Right lobe of liver (tissue), 6 donors: ENCODE measurements at regions not wholly inside any gene's neighbourhood (a gene's known extent, or its start where the extent isn't known, plus 50 kb on each side); places are given as distances from the start of the nearest gene placed in this dataset.

ENCODE experiments used
- ATAC-seq, 4 donors: fragments of 200-7000 bp; cut with Tn5 transposase; one replicate each; pipeline ENCODE4 v1.9.1; 2020; ENCODE audit warnings: mild to moderate bottlenecking in 4 of 4, moderate library complexity in 4 of 4
- DNase-seq, 3 donors: peaks; one replicate each; pipeline ENCODE4 v3.0.0-alpha.2; 2020
- H3K27ac ChIP-seq, 3 donors: fragments of 200-600 bp; one replicate each; pipeline ENCODE4 v1.8.0; 2022
- H3K27me3 ChIP-seq, 2 donors: fragments of 200-600 bp; one replicate each; pipeline ENCODE4 v1.8.0; 2022
- H3K36me3 ChIP-seq, 4 donors: fragments of 200-600 bp; sonication (generic) in 1 of 4; one replicate each; pipeline versions ENCODE4 v1.5.1 to v1.8.0; 2017 to 2022; ENCODE audit warnings: control low read depth in 1 of 4
- H3K4me1 ChIP-seq, 4 donors: fragments of 200-600 bp; sonication (generic) in 1 of 4; one replicate each; pipeline versions ENCODE4 v1.5.1 to v1.8.0; 2017 to 2022; ENCODE audit warnings: control low read depth in 1 of 4
- H3K4me3 ChIP-seq, 3 donors: fragments of 200-600 bp; one replicate each; pipeline ENCODE4 v1.8.0; 2022
- H3K9me3 ChIP-seq, 4 donors: fragments of 200-600 bp; sonication (generic) in 1 of 4; one replicate each; pipeline versions ENCODE4 v1.5.1 to v1.8.0; 2017 to 2022; ENCODE audit warnings: control low read depth in 1 of 4
- CTCF ChIP-seq, 4 donors: fragments of 200-600 bp in 3 of 4; fragments of 450-650 bp in 1 of 4; IDR thresholded peaks; one replicate each; pipeline versions ENCODE4 v1.5.1 to v1.8.0; 2016 to 2022; ENCODE audit warnings: antibody characterized with exemption in 4 of 4, mild to moderate bottlenecking in 2 of 4
- POLR2A ChIP-seq: fragments of 450-650 bp; IDR thresholded peaks from one replicate; pipeline ENCODE4 v1.6.1; 2017; ENCODE audit warnings: antibody characterized with exemption, mild to moderate bottlenecking
- WGBS: methylation state at CpG from one replicate; pipeline ENCODE4 v1.1.6; 2018; ENCODE audit warnings: low coverage, low lambda C conversion rate; ENCODE audit not compliant: insufficient coverage; ENCODE audit errors: missing lambda C conversion rate; 5-methylcytosine and 5-hydroxymethylcytosine counted together
- intact Hi-C, 2 donors: fragments of 100-400 bp; cut with DNase I; formaldehyde crosslinking; loops; one replicate each; pipeline versions ENCODE4 v1.11.2 to v1.14.1; 2022
- donor health status: DM: no; HTN: yes; CAD: no.
- donor health status: DM: no; HTN: no; CAD: no.
- donor health status: DM: no; HTN: no; CAD: no.
- donor health status: DM: no; HTN: yes; CAD: no.
- donor health status: DM: no; HTN: yes; CAD: no.

- intact Hi-C loops: no loop called here
- Histone ChIP-seq H3K4me3 (no peak overlapping the region), H3K4me1 (no peaks in the 10 kb centered on the region), H3K36me3 (no peaks in the 10 kb centered on the region), H3K27ac (no peak overlapping the region), H3K27me3 (no peaks in the 10 kb centered on the region), H3K9me3 (no peaks in the 10 kb centered on the region)
- WGBS: 86% methylated on average over 2 of the region's 2 CpGs
- ATAC-seq (no peak), DNase-seq (no peak)
- TF ChIP-seq CTCF (IDR thresholded peaks at IDR 0.05): no peak
- TF ChIP-seq POLR2A: no peak
Measured at GRCh38 chr3:5296362-5296761, 108.9 kb downstream of the EDEM1 start.

- ATAC-seq: no peak
- Histone ChIP-seq H3K27ac (no peak overlapping the region), H3K9me3 (no peaks in the 10 kb centered on the region), H3K4me1 (no peaks in the 10 kb centered on the region), H3K4me3 (no peak overlapping the region), H3K36me3 (no peaks in the 10 kb centered on the region), H3K27me3 (no peaks in the 10 kb centered on the region)
- TF ChIP-seq CTCF (IDR thresholded peaks at IDR 0.05) (no peak), POLR2A (no peak)
- DNase-seq: no peak
- intact Hi-C loops: no loop called here
- 40% methylated on average over 1 of the region's 1 CpG for WGBS
Measured at GRCh38 chr3:5297895-5298294, 110.4 kb downstream of the EDEM1 start.

GRCh38 chr3:5298453-5298852 is 110.9 kb downstream of the EDEM1 start:
- WGBS: 38% methylated on average over 3 of the region's 3 CpGs
- TF ChIP-seq CTCF (IDR thresholded peaks at IDR 0.05): no peak
- TF ChIP-seq POLR2A: no peak
- Histone ChIP-seq H3K4me1 (no peaks in the 10 kb centered on the region), H3K36me3 (no peaks in the 10 kb centered on the region), H3K27ac (no peak overlapping the region), H3K4me3 (no peak overlapping the region), H3K9me3 (no peaks in the 10 kb centered on the region), H3K27me3 (no peaks in the 10 kb centered on the region)
- no peak for ATAC-seq
- intact Hi-C loops: no loop called here
- DNase-seq: no peak

GRCh38 chr3:5299161-5299560 is 111.7 kb downstream of the EDEM1 start:
- no peaks in the 10 kb centered on the region for H3K9me3 ChIP-seq
- no peak overlapping the region for H3K4me3 ChIP-seq
- intact Hi-C loops: no loop called here
- 55% methylated on average over 3 of the region's 3 CpGs for WGBS
- DNase-seq (no peak), ATAC-seq (no peak)
- TF ChIP-seq POLR2A: no peak
- no peak for TF ChIP-seq CTCF (IDR thresholded peaks at IDR 0.05)
- no peaks in the 10 kb centered on the region for H3K4me1 ChIP-seq
- no peaks in the 10 kb centered on the region for H3K36me3 ChIP-seq
- H3K27ac ChIP-seq: no peak overlapping the region
- H3K27me3 ChIP-seq: no peaks in the 10 kb centered on the region

GRCh38 chr3:5300638-5301037 is 113.1 kb downstream of the EDEM1 start:
- 100% methylated on average over 2 of the region's 4 CpGs for WGBS
- Histone ChIP-seq H3K36me3 (no peaks in the 10 kb centered on the region), H3K9me3 (no peaks in the 10 kb centered on the region), H3K4me1 (no peaks in the 10 kb centered on the region), H3K4me3 (no peak overlapping the region), H3K27ac (no peak overlapping the region), H3K27me3 (no peaks in the 10 kb centered on the region)
- DNase-seq: no peak
- no peak for ATAC-seq
- intact Hi-C loops: no loop called here
- TF ChIP-seq CTCF (IDR thresholded peaks at IDR 0.05) (no peak), POLR2A (no peak)
